SK-N-SH treated with all-trans-retinoic acid at 6 μM for 48 hours (cell line): ENCODE measurements at regions not wholly inside any gene's neighbourhood (a gene's known extent, or its start where the extent isn't known, plus 50 kb on each side); places are given as distances from the start of the nearest gene placed in this dataset.

ENCODE experiments used
- CSRNP3 ChIP-seq: fragments of 250-450 bp; sonication (Bioruptor Pico); IDR thresholded peaks from 2 replicates; pipeline ENCODE4 v1.5.1; 2021; ENCODE audit warnings: mild to moderate bottlenecking, moderate library complexity
- PATZ1 ChIP-seq: fragments of 250-450 bp; sonication (Bioruptor Pico); IDR thresholded peaks from 2 replicates; pipeline ENCODE4 v1.8.0; 2020; ENCODE audit warnings: mild to moderate bottlenecking, moderate library complexity, borderline replicate concordance
- TOX ChIP-seq: fragments of 250-450 bp; sonication (Bioruptor Pico); IDR thresholded peaks from 2 replicates; pipeline ENCODE4 v1.8.0; 2021; ENCODE audit warnings: mild to moderate bottlenecking, moderate library complexity, borderline replicate concordance
- ZFP30 ChIP-seq: fragments of 450-650 bp; formaldehyde crosslinking; IDR thresholded peaks from 2 replicates; pipeline ENCODE4 v1.5.0; 2022; ENCODE audit warnings: mild to moderate bottlenecking, moderate library complexity

GRCh38 chr4:111880116-111880515 lies 265.1 kb upstream of the FAM241A start:
- TF ChIP-seq ZFP30 (CRISPR knock-in tag) = no peak
- TF ChIP-seq CSRNP3 (CRISPR knock-in tag) = no peak
- TF ChIP-seq PATZ1 (CRISPR knock-in tag) = no peak
- no peak for TF ChIP-seq TOX
